ENCODE measurements at regions not wholly inside any gene's neighbourhood (a gene's known extent, or its start where the extent isn't known, plus 50 kb on each side); places are given as distances from the start of the nearest gene placed in this dataset.

DNA sequence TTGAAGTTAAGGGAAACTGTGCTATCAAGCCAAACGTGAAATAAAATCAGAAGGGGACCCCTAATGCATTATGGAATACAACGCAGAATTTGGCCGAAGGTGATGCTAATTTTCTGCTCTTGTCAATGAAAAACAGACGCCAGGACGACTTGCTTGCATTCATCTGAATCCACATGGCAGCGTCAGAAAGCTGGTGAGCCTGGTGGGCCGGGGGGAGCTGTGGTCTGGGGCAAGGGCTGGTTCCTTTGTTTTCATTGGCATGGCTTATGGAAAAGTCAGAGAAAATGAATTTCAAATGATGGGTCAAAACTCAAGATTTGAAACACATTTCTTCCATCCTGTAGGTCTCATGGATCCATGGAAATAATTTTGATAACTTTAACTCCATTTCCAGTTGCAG is 86.4 kb upstream of the RUNX1 start:
- no peak for DNase-seq
- no peak for ATAC-seq (ENCODE audit: low FRiP score in 2 of 2)
- Histone ChIP-seq H3K9me3 (no peaks in the 10 kb centered on the region), H3K36me3 (no peaks in the 10 kb centered on the region), H3K27me3 (no peaks in the 10 kb centered on the region), H3K27ac (no peak overlapping the region), H3K4me1 (no peaks in the 10 kb centered on the region), H3K4me3 (no peak overlapping the region)
- 88 to 95% methylated on average over 7 of the region's 7 CpGs for WGBS, 2 donors
- TF ChIP-seq POLR2A (IDR thresholded peaks at IDR 0.05) (no peak), EP300 (IDR thresholded peaks at IDR 0.05) (no peak)
- TF ChIP-seq, protein P1, sequence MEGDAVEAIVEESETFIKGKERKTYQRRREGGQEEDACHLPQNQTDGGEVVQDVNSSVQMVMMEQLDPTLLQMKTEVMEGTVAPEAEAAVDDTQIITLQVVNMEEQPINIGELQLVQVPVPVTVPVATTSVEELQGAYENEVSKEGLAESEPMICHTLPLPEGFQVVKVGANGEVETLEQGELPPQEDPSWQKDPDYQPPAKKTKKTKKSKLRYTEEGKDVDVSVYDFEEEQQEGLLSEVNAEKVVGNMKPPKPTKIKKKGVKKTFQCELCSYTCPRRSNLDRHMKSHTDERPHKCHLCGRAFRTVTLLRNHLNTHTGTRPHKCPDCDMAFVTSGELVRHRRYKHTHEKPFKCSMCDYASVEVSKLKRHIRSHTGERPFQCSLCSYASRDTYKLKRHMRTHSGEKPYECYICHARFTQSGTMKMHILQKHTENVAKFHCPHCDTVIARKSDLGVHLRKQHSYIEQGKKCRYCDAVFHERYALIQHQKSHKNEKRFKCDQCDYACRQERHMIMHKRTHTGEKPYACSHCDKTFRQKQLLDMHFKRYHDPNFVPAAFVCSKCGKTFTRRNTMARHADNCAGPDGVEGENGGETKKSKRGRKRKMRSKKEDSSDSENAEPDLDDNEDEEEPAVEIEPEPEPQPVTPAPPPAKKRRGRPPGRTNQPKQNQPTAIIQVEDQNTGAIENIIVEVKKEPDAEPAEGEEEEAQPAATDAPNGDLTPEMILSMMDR (IDR thresholded peaks at IDR 0.05): no peak

DNA sequence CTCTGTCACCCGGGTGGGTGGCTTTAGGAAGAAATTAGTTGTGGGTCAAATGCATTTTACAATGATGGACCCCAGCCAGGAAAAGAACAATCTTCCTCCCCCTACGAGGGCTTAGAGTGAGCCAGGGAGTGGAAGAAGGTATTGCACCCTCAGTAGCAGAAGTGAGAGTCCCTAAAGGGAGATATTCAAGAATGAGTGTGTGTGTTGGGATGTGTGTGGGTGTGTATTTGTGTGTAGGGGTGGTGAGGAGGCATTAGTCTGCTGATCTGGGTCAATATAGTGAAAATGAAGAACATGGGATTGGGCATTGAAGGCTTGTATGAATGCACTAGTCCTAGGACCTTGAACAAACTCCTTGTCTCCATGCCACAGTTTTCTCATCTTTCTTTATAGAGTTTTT is 85.2 kb upstream of the RUNX1 start:
- 51 to 66% methylated on average over 2 of the region's 2 CpGs for WGBS, 2 donors
- no peak for ATAC-seq (ENCODE audit: low FRiP score in 2 of 2)
- TF ChIP-seq, protein P1 (IDR thresholded peaks at IDR 0.05): no peak
- TF ChIP-seq POLR2AphosphoS5 (IDR thresholded peaks at IDR 0.05) (no peak), POLR2A (IDR thresholded peaks at IDR 0.05) (no peak), EP300 (IDR thresholded peaks at IDR 0.05) (no peak)

DNA sequence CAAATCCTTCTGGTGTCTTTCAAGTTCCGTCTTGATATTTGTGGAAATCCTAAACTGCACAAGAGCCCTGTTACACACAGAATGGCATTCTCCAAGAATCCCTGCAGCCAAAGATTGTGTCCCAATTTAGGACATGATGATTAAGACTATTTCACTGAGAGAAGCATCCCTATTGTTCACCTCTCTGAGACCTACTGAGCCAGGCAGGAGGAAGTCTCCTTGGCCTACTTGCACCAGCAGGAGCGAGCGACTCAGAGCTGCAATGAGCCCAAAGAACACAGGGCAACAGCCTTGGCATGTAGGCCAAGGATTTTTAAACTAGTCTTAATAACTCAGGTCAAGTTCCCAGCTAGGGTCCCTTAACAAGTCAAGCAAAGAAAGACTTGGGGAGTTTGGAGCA is 79.4 kb upstream of the RUNX1 start:
- Histone ChIP-seq H3K4me3 (no peak overlapping the region), H3K27ac (no peak overlapping the region), H3K4me1 (no peaks in the 10 kb centered on the region), H3K27me3 (no peaks in the 10 kb centered on the region), H3K9me3 (peaks cover 0 to 5% (median 0%) of the 10 kb centered on the region in 4 donors), H3K36me3 (no peaks in the 10 kb centered on the region)
- ATAC-seq (ENCODE audit: low FRiP score in 2 of 2): no peak
- TF ChIP-seq, protein P1 (IDR thresholded peaks at IDR 0.05): no peak
- TF ChIP-seq POLR2AphosphoS5 (IDR thresholded peaks at IDR 0.05) (no peak), EP300 (IDR thresholded peaks at IDR 0.05) (no peak), POLR2A (IDR thresholded peaks at IDR 0.05) (no peak)
- no peak for DNase-seq
- WGBS, 2 donors: 97 to 100% methylated on average over 3 of the region's 3 CpGs

More for the DNA sequence above, 85.2 kb upstream of the RUNX1 start:
- Histone ChIP-seq H3K9me3 (no peaks in the 10 kb centered on the region), H3K27me3 (no peaks in the 10 kb centered on the region), H3K27ac (no peak overlapping the region), H3K4me3 (no peak overlapping the region), H3K4me1 (no peaks in the 10 kb centered on the region), H3K36me3 (no peaks in the 10 kb centered on the region)
- DNase-seq: no peak

DNA sequence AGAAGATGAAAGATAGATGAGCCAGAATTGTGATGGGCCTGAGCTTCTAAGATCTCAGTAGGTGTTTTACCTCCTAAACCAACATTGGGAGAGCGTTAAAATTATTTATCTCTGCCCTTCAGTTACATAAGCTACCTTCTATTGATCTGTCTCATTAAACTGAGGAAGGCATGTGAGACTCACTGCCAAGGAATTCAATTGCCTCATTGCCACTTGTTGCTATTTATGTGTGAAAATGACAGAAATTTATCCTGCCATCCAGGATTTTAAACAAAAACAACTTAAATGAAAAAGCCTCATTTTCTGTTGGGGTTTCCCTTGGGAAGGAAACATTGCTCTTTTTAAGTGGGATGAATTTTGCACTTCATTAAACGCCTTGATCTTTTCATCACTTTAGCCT is 78.7 kb upstream of the RUNX1 start:
- Histone ChIP-seq H3K9me3 (peaks cover 0 to 5% (median 0%) of the 10 kb centered on the region in 4 donors), H3K36me3 (no peaks in the 10 kb centered on the region), H3K27me3 (no peaks in the 10 kb centered on the region), H3K27ac (no peak overlapping the region), H3K4me1 (no peaks in the 10 kb centered on the region), H3K4me3 (no peak overlapping the region)
- TF ChIP-seq, protein P1 (IDR thresholded peaks at IDR 0.05): no peak
- TF ChIP-seq EP300 (IDR thresholded peaks at IDR 0.05): no peak
- TF ChIP-seq POLR2AphosphoS5 (IDR thresholded peaks at IDR 0.05): no peak
- TF ChIP-seq POLR2A (IDR thresholded peaks at IDR 0.05): no peak
- no peak for ATAC-seq (ENCODE audit: low FRiP score in 2 of 2)
- 85 to 88% methylated on average over 2 of the region's 2 CpGs for WGBS, 2 donors
- DNase-seq: no peak

DNA sequence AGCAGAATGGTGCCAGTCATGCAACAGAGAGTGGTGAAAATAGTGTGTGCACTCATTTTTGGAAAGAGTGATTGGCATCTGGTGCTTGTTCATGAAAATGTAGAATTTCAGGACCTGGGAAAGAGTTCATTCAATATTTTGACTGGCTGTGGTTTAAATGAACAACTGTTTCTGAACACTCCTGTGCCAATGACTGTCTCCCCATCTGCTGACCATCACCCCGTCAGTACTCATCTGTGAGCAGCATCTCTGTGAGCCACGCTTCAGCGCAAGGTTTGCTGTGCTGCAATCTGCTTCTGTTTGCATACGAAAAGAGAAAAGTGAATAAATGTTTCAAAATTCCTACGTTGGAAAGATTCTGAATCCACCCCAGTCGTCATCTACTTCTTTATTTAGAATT is 77.9 kb upstream of the RUNX1 start:
- Histone ChIP-seq H3K36me3 (no peaks in the 10 kb centered on the region), H3K4me1 (no peaks in the 10 kb centered on the region), H3K27me3 (no peaks in the 10 kb centered on the region), H3K27ac (no peak overlapping the region), H3K9me3 (peaks cover 0 to 5% (median 0%) of the 10 kb centered on the region in 4 donors), H3K4me3 (no peak overlapping the region)
- no peak for ATAC-seq (ENCODE audit: low FRiP score in 2 of 2)
- no peak for TF ChIP-seq EP300 (IDR thresholded peaks at IDR 0.05)
- TF ChIP-seq, protein P1 (IDR thresholded peaks at IDR 0.05): no peak
- no peak for TF ChIP-seq POLR2A (IDR thresholded peaks at IDR 0.05)
- no peak for TF ChIP-seq POLR2AphosphoS5 (IDR thresholded peaks at IDR 0.05)
- WGBS, 2 donors: 88 to 89% methylated on average over 6 of the region's 6 CpGs
- DNase-seq: no peak

Measured in upper lobe of left lung (tissue), 6 donors.